Transverse colon (tissue), 4 donors: ENCODE measurements at regions not wholly inside any gene's neighbourhood (a gene's known extent, or its start where the extent isn't known, plus 50 kb on each side); places are given as distances from the start of the nearest gene placed in this dataset.

Experiments
- DNase-seq: peaks from one replicate; pipeline ENCODE4 v3.0.0-alpha.2; 2019
- H3K27ac ChIP-seq, 4 donors: fragments of 200-600 bp; sonication (generic); 2 replicates each; pipeline ENCODE4 v1.5.1; 2016 to 2018; ENCODE audit warnings: inconsistent platforms in 4 of 4
- H3K27me3 ChIP-seq: fragments of 200-600 bp; sonication (generic); 2 replicates; pipeline ENCODE4 v1.5.1; 2017; ENCODE audit warnings: inconsistent platforms
- H3K36me3 ChIP-seq, 4 donors: fragments of 200-600 bp; sonication (generic); 2 replicates each; pipeline ENCODE4 v1.5.1; 2017 to 2019; ENCODE audit warnings: inconsistent platforms in 4 of 4
- H3K4me1 ChIP-seq, 4 donors: fragments of 200-600 bp; sonication (generic); 2 replicates each; pipeline ENCODE4 v1.5.1; 2017 to 2020; ENCODE audit warnings: inconsistent platforms in 4 of 4
- H3K4me3 ChIP-seq, 4 donors: fragments of 200-600 bp; sonication (generic); 1 replicate in 1 of 4; 2 replicates in 3 of 4; pipeline versions ENCODE4 v1.5.1 to v1.6.1; 2017 to 2019; ENCODE audit warnings: inconsistent platforms in 4 of 4
- H3K9me3 ChIP-seq, 2 donors: fragments of 200-600 bp; sonication (generic); 2 replicates each; pipeline ENCODE4 v1.5.1; 2017 to 2019; ENCODE audit warnings: inconsistent platforms in 2 of 2
- EP300 ChIP-seq: sonication (generic); formaldehyde crosslinking; IDR thresholded peaks from one replicate; pipeline ENCODE4 v1.6.1; 2017; ENCODE audit warnings: antibody characterized with exemption, low read depth
- POLR2A ChIP-seq: fragments of 450-650 bp; IDR thresholded peaks from one replicate; pipeline ENCODE4 v1.6.1; 2016; ENCODE audit warnings: antibody characterized with exemption, mild to moderate bottlenecking, moderate library complexity
- POLR2AphosphoS5 ChIP-seq, 3 donors: sonication (generic); formaldehyde crosslinking; IDR thresholded peaks; one replicate each; pipeline ENCODE4 v1.6.1; 2016; ENCODE audit warnings: antibody characterized with exemption in 3 of 3
- WGBS, 2 donors: methylation state at CpG; one replicate each; pipeline ENCODE4 v1.1.5; 2018; ENCODE audit warnings: low coverage in 1 of 2; 5-methylcytosine and 5-hydroxymethylcytosine counted together
- in situ Hi-C, 4 donors: fragments of 200-750 bp; cut with MboI; loops; one replicate each; pipeline versions ENCODE4 v1.15.0 to v1.15.1; 2017; ENCODE audit warnings: low sequenced_read_pairs in 3 of 4, low pct_ligation_motif_present in 1 of 4, low pct_unique_long_range_greater_than_20kb in 1 of 4
- intact Hi-C: fragments of 100-400 bp; cut with DNase I; formaldehyde crosslinking; loops from one replicate; pipeline ENCODE4 v1.15.1; 2023; ENCODE audit warnings: low total_unique reads
- TF ChIP-seq, protein P1 (sequence below), 5 experiments: fragments of 200-600 bp in 3 of 5; fragments of 450-650 bp in 2 of 5; sonication (generic) in 3 of 5; IDR thresholded peaks; 1 replicate in 2 of 5; 2 replicates in 3 of 5; pipeline ENCODE4 v1.5.1; 2016 to 2017; ENCODE audit warnings: antibody characterized with exemption in 5 of 5, inconsistent platforms in 3 of 5, mild to moderate bottlenecking in 2 of 5, moderate library complexity in 1 of 5

DNA sequence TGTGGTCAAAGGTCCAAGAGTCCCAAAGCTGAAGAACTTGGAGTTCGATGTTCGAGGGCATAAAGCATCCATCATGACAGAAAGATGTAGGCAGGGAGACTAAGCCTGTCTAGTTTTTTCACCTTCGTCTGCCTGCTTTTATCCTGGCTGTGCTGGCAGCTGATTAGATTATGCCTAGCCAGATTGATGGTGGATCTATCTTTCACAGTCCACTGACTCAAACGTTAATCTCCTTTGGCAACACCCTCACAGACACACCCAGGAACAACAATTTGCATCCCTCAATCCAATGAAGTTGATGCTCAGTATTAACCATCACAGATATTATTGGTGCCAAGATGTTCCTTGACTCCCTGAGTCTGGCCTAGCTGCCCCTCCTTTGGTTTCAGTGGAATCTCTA is 530.8 kb upstream of the CLINT1 start:
- intact Hi-C loops: no loop called here
- no peak for TF ChIP-seq EP300
- TF ChIP-seq, protein P1, sequence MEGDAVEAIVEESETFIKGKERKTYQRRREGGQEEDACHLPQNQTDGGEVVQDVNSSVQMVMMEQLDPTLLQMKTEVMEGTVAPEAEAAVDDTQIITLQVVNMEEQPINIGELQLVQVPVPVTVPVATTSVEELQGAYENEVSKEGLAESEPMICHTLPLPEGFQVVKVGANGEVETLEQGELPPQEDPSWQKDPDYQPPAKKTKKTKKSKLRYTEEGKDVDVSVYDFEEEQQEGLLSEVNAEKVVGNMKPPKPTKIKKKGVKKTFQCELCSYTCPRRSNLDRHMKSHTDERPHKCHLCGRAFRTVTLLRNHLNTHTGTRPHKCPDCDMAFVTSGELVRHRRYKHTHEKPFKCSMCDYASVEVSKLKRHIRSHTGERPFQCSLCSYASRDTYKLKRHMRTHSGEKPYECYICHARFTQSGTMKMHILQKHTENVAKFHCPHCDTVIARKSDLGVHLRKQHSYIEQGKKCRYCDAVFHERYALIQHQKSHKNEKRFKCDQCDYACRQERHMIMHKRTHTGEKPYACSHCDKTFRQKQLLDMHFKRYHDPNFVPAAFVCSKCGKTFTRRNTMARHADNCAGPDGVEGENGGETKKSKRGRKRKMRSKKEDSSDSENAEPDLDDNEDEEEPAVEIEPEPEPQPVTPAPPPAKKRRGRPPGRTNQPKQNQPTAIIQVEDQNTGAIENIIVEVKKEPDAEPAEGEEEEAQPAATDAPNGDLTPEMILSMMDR (IDR thresholded peaks at IDR 0.05): no peak
- no peak for TF ChIP-seq POLR2A
- no peaks in the 10 kb centered on the region for H3K4me1 ChIP-seq
- in situ Hi-C loops: no loop called here
- no peaks in the 10 kb centered on the region for H3K36me3 ChIP-seq
- no peak overlapping the region for H3K27ac ChIP-seq
- H3K4me3 ChIP-seq: no peak overlapping the region
- no peak for DNase-seq
- WGBS, 2 donors: 85 to 100% methylated on average over 1 to 4 of the region's 4 CpGs
- H3K9me3 ChIP-seq: no peaks in the 10 kb centered on the region
- no peaks in the 10 kb centered on the region for H3K27me3 ChIP-seq

DNA sequence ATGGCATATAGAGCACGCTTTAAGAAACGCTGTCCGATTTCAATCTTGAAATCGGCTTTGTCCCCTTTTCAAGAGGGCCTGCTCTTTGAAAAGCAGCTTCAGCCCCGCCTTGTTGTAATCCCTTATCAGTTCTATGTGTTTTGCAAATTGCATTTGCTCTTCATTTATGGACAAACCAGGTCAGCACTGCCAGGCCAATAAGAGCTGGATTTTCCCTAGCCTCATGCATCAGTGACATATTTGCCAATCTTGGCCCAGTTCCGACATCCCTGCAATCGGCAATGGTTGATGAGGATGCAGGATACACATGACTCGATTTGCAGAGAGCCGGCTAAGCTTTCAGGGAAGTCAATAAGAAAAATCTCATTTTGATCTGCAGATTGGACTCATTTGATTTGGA is 529.1 kb upstream of the CLINT1 start:
- H3K4me1 ChIP-seq: peaks cover 0 to 2% (median under 1%) of the 10 kb centered on the region in 4 donors
- H3K27me3 ChIP-seq: no peaks in the 10 kb centered on the region
- intact Hi-C loops (no loop called here), in situ Hi-C loops (no loop called here)
- TF ChIP-seq POLR2AphosphoS5 (IDR thresholded peaks at IDR 0.05) (no peak), POLR2A (no peak), EP300 (no peak)
- TF ChIP-seq, protein P1 (IDR thresholded peaks at IDR 0.05): no peak
- H3K27ac ChIP-seq: no peak overlapping the region
- H3K4me3 ChIP-seq: no peak overlapping the region
- H3K36me3 ChIP-seq: no peaks in the 10 kb centered on the region
- WGBS, 2 donors: 34 to 70% methylated on average over 8 to 9 of the region's 9 CpGs
- peak; percentile 11 for DNase-seq
- no peaks in the 10 kb centered on the region for H3K9me3 ChIP-seq

DNA sequence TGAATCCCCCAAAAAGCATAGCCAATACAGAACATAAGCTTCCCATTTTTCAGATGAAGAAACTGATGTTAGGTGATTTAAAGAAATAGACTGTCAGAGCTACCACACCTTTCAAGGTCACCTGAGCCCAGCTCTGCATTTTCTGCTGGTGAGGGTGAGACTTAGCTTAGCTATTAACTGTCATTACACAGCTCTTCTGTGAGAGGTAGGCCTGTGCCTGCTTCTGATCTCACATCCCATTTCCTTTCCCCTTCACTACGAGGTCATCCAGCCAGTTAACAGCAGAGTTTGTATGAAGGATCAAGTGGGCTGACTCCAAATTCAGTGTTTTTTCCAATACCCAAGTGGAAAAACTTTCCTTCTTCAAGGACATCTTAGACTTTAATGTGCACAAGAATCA is 528.6 kb upstream of the CLINT1 start:
- Histone ChIP-seq H3K4me3 (no peak overlapping the region), H3K27me3 (no peaks in the 10 kb centered on the region), H3K36me3 (no peaks in the 10 kb centered on the region), H3K4me1 (peaks cover 3 to 6% (median 5%) of the 10 kb centered on the region in 4 donors), H3K27ac (no peak overlapping the region), H3K9me3 (no peaks in the 10 kb centered on the region)
- in situ Hi-C loops (no loop called here), intact Hi-C loops (no loop called here)
- DNase-seq: no peak
- TF ChIP-seq, protein P1 (IDR thresholded peaks at IDR 0.05): no peak
- TF ChIP-seq POLR2A (no peak), POLR2AphosphoS5 (IDR thresholded peaks at IDR 0.05) (no peak), EP300 (no peak)
- 43% methylated on average over 1 of the region's 1 CpG; no CpG with 5 or more reads in 1 of the 2 donors for WGBS, 2 donors

DNA sequence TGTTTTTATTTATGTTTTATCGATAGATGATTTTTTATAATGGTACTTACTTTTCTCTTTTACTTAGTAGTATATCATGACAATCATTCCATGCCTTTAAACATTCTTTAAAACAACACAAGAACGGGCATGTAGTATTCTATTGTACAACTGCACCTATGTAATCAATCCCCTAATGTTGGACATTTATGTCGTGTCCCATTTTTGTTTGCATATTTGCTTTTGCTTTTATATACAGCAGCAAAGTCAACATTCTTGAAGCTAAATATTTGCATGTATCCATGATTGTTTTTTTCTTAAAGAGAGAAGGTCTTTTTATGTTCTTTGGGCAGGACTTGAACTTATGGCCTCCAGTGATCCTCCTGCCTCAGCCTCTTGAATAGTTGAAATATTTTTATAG is 527.0 kb upstream of the CLINT1 start:
- Histone ChIP-seq H3K4me3 (no peak overlapping the region), H3K4me1 (peaks cover 3 to 14% (median 5%) of the 10 kb centered on the region in 4 donors), H3K27ac (no peak overlapping the region), H3K36me3 (no peaks in the 10 kb centered on the region), H3K9me3 (no peaks in the 10 kb centered on the region), H3K27me3 (no peaks in the 10 kb centered on the region)
- no peak for TF ChIP-seq POLR2AphosphoS5 (IDR thresholded peaks at IDR 0.05)
- no peak for TF ChIP-seq EP300
- no peak for TF ChIP-seq POLR2A
- TF ChIP-seq, protein P1 (IDR thresholded peaks at IDR 0.05): no peak
- DNase-seq: no peak
- 60 to 62% methylated on average over 3 of the region's 3 CpGs for WGBS, 2 donors
- intact Hi-C loops: no loop called here
- in situ Hi-C loops: no loop called here
